BJ (cell line): ENCODE measurements at regions not wholly inside any gene's neighbourhood (a gene's known extent, or its start where the extent isn't known, plus 50 kb on each side); places are given as distances from the start of the nearest gene placed in this dataset.
"Not testable (repeated sequence)": the region's sequence is repeated elsewhere in the genome, so short reads cannot be mapped to it uniquely, and the experiment has no call there.

Source experiments
- CTCF ChIA-PET: fragments of 350-600 bp; formaldehyde crosslinking; extraction: SDS; loops from one replicate; lab custom pipeline; 2021; ENCODE audit warnings: antibody characterized with exemption, inconsistent platforms; lab: Yijun Ruan, JAX
- POLR2A ChIA-PET: fragments of 300-600 bp; sonication (Branson Sonifier 250); formaldehyde crosslinking; extraction: SDS; loops from one replicate; lab custom pipeline; 2021; ENCODE audit warnings: antibody characterized with exemption; lab: Charles Lee
- DNase-seq: peaks from one replicate; pipeline ENCODE4 v3.0.0-alpha.2; 2011; ENCODE audit warnings: low read depth
- H3K27me3 ChIP-seq: 2 replicates; pipeline ENCODE4 v1.6.0; 2011; ENCODE audit warnings: low read length; ENCODE audit not compliant: control insufficient read depth, insufficient read depth
- H3K36me3 ChIP-seq: 2 replicates; pipeline ENCODE4 v1.5.1; 2011; ENCODE audit warnings: low read length; ENCODE audit not compliant: control insufficient read depth, insufficient read depth
- H3K4me3 ChIP-seq: 2 replicates; pipeline ENCODE4 v1.5.1; 2011; ENCODE audit warnings: low read depth, mild to moderate bottlenecking, control low read depth, low read length
- CTCF ChIP-seq: IDR thresholded peaks from 2 replicates; pipeline ENCODE4 v1.5.1; 2011; ENCODE audit warnings: low read depth, mild to moderate bottlenecking, control low read depth, inconsistent platforms, low read length, moderate library complexity; ENCODE audit not compliant: insufficient read depth

GRCh38 chr1:213796525-213796924 is 191.2 kb upstream of the PROX1 start:
- DNase-seq: no peak
- H3K27me3 ChIP-seq: no peaks in the 10 kb centered on the region
- TF ChIP-seq CTCF: no peak
- no peaks in the 10 kb centered on the region for H3K36me3 ChIP-seq
- ChIA-PET CTCF (no interaction called here), POLR2A (no interaction called here)
- H3K4me3 ChIP-seq: no peak overlapping the region

GRCh38 chr1:213808288-213808687 is 179.5 kb upstream of the PROX1 start:
- H3K27me3 ChIP-seq, H3K4me3 ChIP-seq, CTCF ChIA-PET, POLR2A ChIA-PET, DNase-seq, H3K36me3 ChIP-seq: not testable (repeated sequence)

GRCh38 chr1:213817156-213817555 is 170.6 kb upstream of the PROX1 start:
- no peak for DNase-seq
- CTCF ChIA-PET: no interaction called here
- no peak for TF ChIP-seq CTCF
- H3K4me3 ChIP-seq: no peak overlapping the region
- H3K27me3 ChIP-seq: no peaks in the 10 kb centered on the region
- no peaks in the 10 kb centered on the region for H3K36me3 ChIP-seq
- POLR2A ChIA-PET: no interaction called here

GRCh38 chr1:213820362-213821149 is 167.2 kb upstream of the PROX1 start:
- H3K4me3 ChIP-seq: no peak overlapping the region
- no peaks in the 10 kb centered on the region for H3K36me3 ChIP-seq
- no peak for DNase-seq
- TF ChIP-seq CTCF: no peak
- ChIA-PET CTCF (no interaction called here), POLR2A (no interaction called here)
- no peaks in the 10 kb centered on the region for H3K27me3 ChIP-seq

- no peak for TF ChIP-seq CTCF
- POLR2A ChIA-PET: no interaction called here
- H3K36me3 ChIP-seq: no peaks in the 10 kb centered on the region
- CTCF ChIA-PET: no interaction called here
- H3K4me3 ChIP-seq: no peak overlapping the region
- no peak for DNase-seq
- no peaks in the 10 kb centered on the region for H3K27me3 ChIP-seq
Observed at GRCh38 chr1:213821175-213821942, 166.4 kb upstream of the PROX1 start.
